HG02852 (cell line): ENCODE measurements at regions not wholly inside any gene's neighbourhood (a gene's known extent, or its start where the extent isn't known, plus 50 kb on each side); places are given as distances from the start of the nearest gene placed in this dataset.

Experiments
- ATAC-seq: cut with Tn5 transposase; IDR thresholded peaks from one replicate; pipeline ENCODE4 v1.9.1; 2021; ENCODE audit warnings: mild to moderate bottlenecking, moderate library complexity; ENCODE audit not compliant: unreplicated experiment

GRCh38 chr5:103953601-103954382 lies 391.2 kb upstream of the NUDT12 start:
- no peak for ATAC-seq

- no peak for ATAC-seq
Measured at GRCh38 chr5:103951776-103952175, 389.2 kb upstream of the NUDT12 start.

- ATAC-seq = no peak
Measured at GRCh38 chr5:103943230-103943629, 380.6 kb upstream of the NUDT12 start.

- ATAC-seq = no peak
Measured at GRCh38 chr5:103942587-103943186, 380.1 kb upstream of the NUDT12 start.

- no peak for ATAC-seq
Measured at GRCh38 chr5:103941596-103941995, 379.0 kb upstream of the NUDT12 start.

- no peak for ATAC-seq
Measured at GRCh38 chr5:103938146-103938695, 375.6 kb upstream of the NUDT12 start.

GRCh38 chr5:103929338-103930013 lies 366.9 kb upstream of the NUDT12 start:
- no peak for ATAC-seq

GRCh38 chr5:103927739-103928138 lies 365.1 kb upstream of the NUDT12 start:
- ATAC-seq = no peak

- ATAC-seq = no peak
Measured at GRCh38 chr5:103923616-103924168, 361.1 kb upstream of the NUDT12 start.

- ATAC-seq = no peak
Measured at GRCh38 chr5:103919506-103919905, 356.9 kb upstream of the NUDT12 start.

- no peak for ATAC-seq
Measured at GRCh38 chr5:103918668-103919367, 356.2 kb upstream of the NUDT12 start.

- no peak for ATAC-seq
Measured at GRCh38 chr5:103915081-103915480, 352.5 kb upstream of the NUDT12 start.

- ATAC-seq = no peak
Measured at GRCh38 chr5:103910786-103911185, 348.2 kb upstream of the NUDT12 start.

GRCh38 chr5:103910011-103910410 lies 347.4 kb upstream of the NUDT12 start:
- ATAC-seq = no peak

- no peak for ATAC-seq
Measured at GRCh38 chr5:103909391-103909790, 346.8 kb upstream of the NUDT12 start.

- ATAC-seq = no peak
Measured at GRCh38 chr5:103908336-103909080, 345.9 kb upstream of the NUDT12 start.

- no peak for ATAC-seq
Measured at GRCh38 chr5:103907001-103907400, 344.4 kb upstream of the NUDT12 start.

GRCh38 chr5:103904651-103905050 lies 342.1 kb upstream of the NUDT12 start:
- no peak for ATAC-seq

GRCh38 chr5:103902893-103903292 lies 340.3 kb upstream of the NUDT12 start:
- ATAC-seq = no peak

- ATAC-seq = no peak
Measured at GRCh38 chr5:103901885-103902284, 339.3 kb upstream of the NUDT12 start.
